ENCODE measurements at regions not wholly inside any gene's neighbourhood (a gene's known extent, or its start where the extent isn't known, plus 50 kb on each side); places are given as distances from the start of the nearest gene placed in this dataset.

- TF ChIP-seq CTCF (IDR thresholded peaks at IDR 0.05): no peak
- Histone ChIP-seq H3K27ac (no peak overlapping the region), H3K9me3 (no peaks in the 10 kb centered on the region), H3K4me3 (ENCODE audit: low read depth in 1 of 2, low read length in 1 of 2) (no peak overlapping the region), H3K27me3 (peaks cover 80% of the 10 kb centered on the region), H3K36me3 (no peaks in the 10 kb centered on the region), H3K4me1 (ENCODE audit: control insufficient read depth in 1 of 2, insufficient read depth in 1 of 2, low read depth in 1 of 2, low read length in 1 of 2) (no peaks in the 10 kb centered on the region)
Observed at GRCh38 chr14:57068511-57068910, 200.2 kb downstream of the EXOC5 start.

GRCh38 chr14:57066887-57067513, 201.7 kb downstream of the EXOC5 start:
- H3K27ac ChIP-seq: no peak overlapping the region
- no peak for TF ChIP-seq CTCF (IDR thresholded peaks at IDR 0.05)
- H3K9me3 ChIP-seq: no peaks in the 10 kb centered on the region
- no peak overlapping the region for H3K4me3 ChIP-seq (ENCODE audit: low read depth in 1 of 2, low read length in 1 of 2)
- no peaks in the 10 kb centered on the region for H3K4me1 ChIP-seq (ENCODE audit: control insufficient read depth in 1 of 2, insufficient read depth in 1 of 2, low read depth in 1 of 2, low read length in 1 of 2)
- peaks cover 67% of the 10 kb centered on the region for H3K27me3 ChIP-seq
- no peaks in the 10 kb centered on the region for H3K36me3 ChIP-seq

- H3K9me3 ChIP-seq: no peaks in the 10 kb centered on the region
- no peak for TF ChIP-seq CTCF (IDR thresholded peaks at IDR 0.05)
- peaks cover 61% of the 10 kb centered on the region for H3K27me3 ChIP-seq
- no peak overlapping the region for H3K4me3 ChIP-seq (ENCODE audit: low read depth in 1 of 2, low read length in 1 of 2)
- H3K4me1 ChIP-seq (ENCODE audit: control insufficient read depth in 1 of 2, insufficient read depth in 1 of 2, low read depth in 1 of 2, low read length in 1 of 2): no peaks in the 10 kb centered on the region
- no peaks in the 10 kb centered on the region for H3K36me3 ChIP-seq
- no peak overlapping the region for H3K27ac ChIP-seq
Observed at GRCh38 chr14:57066463-57066862, 202.2 kb downstream of the EXOC5 start.

GRCh38 chr14:57061009-57061711, 207.5 kb downstream of the EXOC5 start:
- no peak for TF ChIP-seq CTCF (IDR thresholded peaks at IDR 0.05)
- no peaks in the 10 kb centered on the region for H3K36me3 ChIP-seq
- H3K27ac ChIP-seq: no peak overlapping the region
- H3K4me1 ChIP-seq (ENCODE audit: control insufficient read depth in 1 of 2, insufficient read depth in 1 of 2, low read depth in 1 of 2, low read length in 1 of 2): no peaks in the 10 kb centered on the region
- peaks cover 14% of the 10 kb centered on the region for H3K27me3 ChIP-seq
- no peak overlapping the region for H3K4me3 ChIP-seq (ENCODE audit: low read depth in 1 of 2, low read length in 1 of 2)
- H3K9me3 ChIP-seq: no peaks in the 10 kb centered on the region

- TF ChIP-seq CTCF (IDR thresholded peaks at IDR 0.05): no peak
- no peak overlapping the region for H3K4me3 ChIP-seq (ENCODE audit: low read depth in 1 of 2, low read length in 1 of 2)
- H3K27me3 ChIP-seq: peaks cover 7% of the 10 kb centered on the region
- no peak overlapping the region for H3K27ac ChIP-seq
- no peaks in the 10 kb centered on the region for H3K9me3 ChIP-seq
- H3K36me3 ChIP-seq: no peaks in the 10 kb centered on the region
- H3K4me1 ChIP-seq (ENCODE audit: control insufficient read depth in 1 of 2, insufficient read depth in 1 of 2, low read depth in 1 of 2, low read length in 1 of 2): no peaks in the 10 kb centered on the region
Observed at GRCh38 chr14:57060276-57060955, 208.3 kb downstream of the EXOC5 start.

Data from neutrophil (primary cell).